Upper lobe of right lung (tissue), 1 donor: ENCODE measurements at regions not wholly inside any gene's neighbourhood (a gene's known extent, or its start where the extent isn't known, plus 50 kb on each side); places are given as distances from the start of the nearest gene placed in this dataset.

Experiments
- ATAC-seq: fragments of 200-7000 bp; cut with Tn5 transposase; one replicate; pipeline ENCODE4 v1.9.1; 2020; ENCODE audit warnings: mild to moderate bottlenecking, moderate library complexity
- DNase-seq: peaks from one replicate; pipeline ENCODE4 v3.0.0-alpha.2; 2020
- H3K27ac ChIP-seq: fragments of 200-600 bp; one replicate; pipeline ENCODE4 v1.8.0; 2022
- H3K27me3 ChIP-seq: fragments of 200-600 bp; one replicate; pipeline ENCODE4 v1.8.0; 2022; ENCODE audit warnings: mild to moderate bottlenecking
- H3K36me3 ChIP-seq: fragments of 200-600 bp; one replicate; pipeline ENCODE4 v1.8.0; 2022
- H3K4me1 ChIP-seq: fragments of 200-600 bp; one replicate; pipeline ENCODE4 v1.8.0; 2022
- H3K4me3 ChIP-seq: fragments of 200-600 bp; one replicate; pipeline ENCODE4 v1.8.0; 2022; ENCODE audit warnings: mild to moderate bottlenecking
- H3K9me3 ChIP-seq: fragments of 200-600 bp; one replicate; pipeline ENCODE4 v1.8.0; 2022
- CTCF ChIP-seq: fragments of 200-600 bp; IDR thresholded peaks from one replicate; pipeline ENCODE4 v1.8.0; 2022; ENCODE audit warnings: antibody characterized with exemption
- intact Hi-C: fragments of 100-400 bp; cut with DNase I; formaldehyde crosslinking; loops from one replicate; pipeline ENCODE4 v1.11.0; 2022
- donor health status: DM: no; HTN: yes; CAD: no; lungs with severe emphysema.

GRCh38 chr5:29262339-29263123 lies 1931.0 kb upstream of the CDH6 start:
- Histone ChIP-seq H3K4me1 (no peaks in the 10 kb centered on the region), H3K27me3 (no peaks in the 10 kb centered on the region), H3K27ac (no peak overlapping the region), H3K36me3 (no peaks in the 10 kb centered on the region), H3K9me3 (no peaks in the 10 kb centered on the region), H3K4me3 (no peak overlapping the region)
- no peak for DNase-seq
- intact Hi-C loops, result no loop called here
- TF ChIP-seq CTCF, result no peak
- ATAC-seq, result no peak

GRCh38 chr5:29261213-29261612 lies 1932.3 kb upstream of the CDH6 start:
- H3K4me3 ChIP-seq, result no peak overlapping the region
- H3K27ac ChIP-seq, result no peak overlapping the region
- H3K36me3 ChIP-seq, result no peaks in the 10 kb centered on the region
- no peaks in the 10 kb centered on the region for H3K9me3 ChIP-seq
- no peaks in the 10 kb centered on the region for H3K27me3 ChIP-seq
- DNase-seq (no peak), ATAC-seq (no peak)
- no peak for TF ChIP-seq CTCF
- intact Hi-C loops, result no loop called here
- no peaks in the 10 kb centered on the region for H3K4me1 ChIP-seq

- intact Hi-C loops, result no loop called here
- H3K4me3 ChIP-seq, result no peak overlapping the region
- no peaks in the 10 kb centered on the region for H3K36me3 ChIP-seq
- no peaks in the 10 kb centered on the region for H3K4me1 ChIP-seq
- H3K27me3 ChIP-seq, result no peaks in the 10 kb centered on the region
- ATAC-seq (no peak), DNase-seq (no peak)
- H3K27ac ChIP-seq, result no peak overlapping the region
- no peak for TF ChIP-seq CTCF
- H3K9me3 ChIP-seq, result no peaks in the 10 kb centered on the region
Measured at GRCh38 chr5:29252390-29252789, 1941.1 kb upstream of the CDH6 start.

GRCh38 chr5:29247346-29248028 lies 1946.0 kb upstream of the CDH6 start:
- no peak for ATAC-seq
- intact Hi-C loops, result no loop called here

GRCh38 chr5:29240379-29240778 lies 1953.1 kb upstream of the CDH6 start:
- Histone ChIP-seq H3K27ac (no peak overlapping the region), H3K36me3 (no peaks in the 10 kb centered on the region), H3K9me3 (no peaks in the 10 kb centered on the region), H3K27me3 (no peaks in the 10 kb centered on the region), H3K4me1 (no peaks in the 10 kb centered on the region), H3K4me3 (no peak overlapping the region)
- no peak for TF ChIP-seq CTCF
- ATAC-seq, result no peak
- no peak for DNase-seq
- intact Hi-C loops, result no loop called here

More at GRCh38 chr5:29247346-29248028, 1946.0 kb upstream of the CDH6 start:
- Histone ChIP-seq H3K36me3 (no peaks in the 10 kb centered on the region), H3K27ac (no peak overlapping the region), H3K9me3 (no peaks in the 10 kb centered on the region), H3K4me1 (no peaks in the 10 kb centered on the region), H3K27me3 (no peaks in the 10 kb centered on the region), H3K4me3 (no peak overlapping the region)
- TF ChIP-seq CTCF, result no peak
- DNase-seq, result no peak
